K562 (cell line): ENCODE measurements at regions not wholly inside any gene's neighbourhood (a gene's known extent, or its start where the extent isn't known, plus 50 kb on each side); places are given as distances from the start of the nearest gene placed in this dataset.

Source experiments
- ATAC-seq: fragments of 200-7000 bp; cut with Tn5 transposase; 3 replicates; pipeline ENCODE4 v1.9.1; 2020; ENCODE audit warnings: moderate library complexity
- BruUV-seq: library from RNA; stranded (reverse); fragments of 400-500 nt; replicated peaks from 2 replicates; lab custom pipeline; 2021; lab: Mats Ljungman, UMichigan
- CTCF ChIA-PET: fragments of 300-600 bp; formaldehyde crosslinking; extraction: SDS; loops from one replicate; lab custom pipeline; 2021; ENCODE audit warnings: low intra/inter-chr PET ratio; lab: Yijun Ruan, JAX
- POLR2A ChIA-PET: fragments of 300-600, 350-650 bp; sonication (Branson Sonifier 250); formaldehyde crosslinking; extraction: SDS; loops from one replicate; lab custom pipeline; 2021; ENCODE audit warnings: antibody characterized with exemption, inconsistent platforms; lab: Yijun Ruan, JAX
- DNase-seq, 4 experiments: peaks; one replicate each; pipeline versions ENCODE4 v3.0.0 to v3.0.0-alpha.2; 2011 to 2018; ENCODE audit warnings: low spot score in 3 of 4, mixed read lengths in 3 of 4; ENCODE audit errors: extremely low read depth in 1 of 4
- FAIRE-seq: peaks from 2 replicates; lab custom pipeline; 2011; peaks lifted over from hg19 to GRCh38; lab: Jason Lieb, UNC
- H2AFZ ChIP-seq: 2 replicates; pipeline ENCODE4 v1.6.0; 2011; ENCODE audit warnings: low read depth, low read length, control low read depth, inconsistent platforms
- H3K27ac ChIP-seq: fragments of 200-600 bp; 3 replicates; pipeline ENCODE4 v1.8.0; 2011; ENCODE audit warnings: low read depth, mild to moderate bottlenecking, control low read depth, inconsistent platforms, low read length, moderate library complexity, mixed read lengths; ENCODE audit errors: extremely low read depth
- H3K27me3 ChIP-seq, 2 experiments: fragments of 300-600 bp in 1 of 2; 2 replicates in 1 of 2; 3 replicates in 1 of 2; pipeline versions ENCODE4 v1.6.0 to v1.8.0; 2011; ENCODE audit warnings: inconsistent platforms in 2 of 2, low read length in 2 of 2, mild to moderate bottlenecking in 1 of 2, mixed read lengths in 1 of 2, moderate library complexity in 1 of 2; ENCODE audit not compliant: control insufficient read depth in 2 of 2, insufficient read depth in 2 of 2
- H3K36me3 ChIP-seq: fragments of 300-600 bp; 3 replicates; pipeline ENCODE4 v1.8.0; 2011; ENCODE audit warnings: mild to moderate bottlenecking, low read length, inconsistent platforms; ENCODE audit not compliant: control insufficient read depth, insufficient read depth
- H3K4me1 ChIP-seq, 2 experiments: fragments of 200-600 bp in 1 of 2; replicated peaks in 1 of 2; 2 replicates in 1 of 2; 3 replicates in 1 of 2; pipeline versions ENCODE4 v1.5.1 to v1.8.0; 2011; ENCODE audit warnings: inconsistent platforms in 2 of 2, low read length in 2 of 2, mild to moderate bottlenecking in 1 of 2, mixed read lengths in 1 of 2, moderate library complexity in 1 of 2; ENCODE audit not compliant: control insufficient read depth in 2 of 2, insufficient read depth in 2 of 2
- H3K4me2 ChIP-seq: 2 replicates; pipeline ENCODE4 v1.6.1; 2011; ENCODE audit warnings: low read length, control low read depth, inconsistent platforms, mixed read lengths; ENCODE audit not compliant: insufficient read depth
- H3K4me3 ChIP-seq: fragments of 200-600 bp; sonication (generic), shearing (Covaris generic); 2 replicates; pipeline ENCODE4 v1.5.1; 2016; ENCODE audit warnings: control low read depth, inconsistent platforms
- H3K79me2 ChIP-seq: fragments of 200-600 bp; 3 replicates; pipeline ENCODE4 v1.8.0; 2011; ENCODE audit warnings: low read length, inconsistent platforms; ENCODE audit not compliant: control insufficient read depth, insufficient read depth
- H3K9ac ChIP-seq, 2 experiments: 2 replicates each; pipeline versions ENCODE4 v1.6.0 to v1.6.1; 2011; ENCODE audit warnings: low read depth in 2 of 2, low read length in 2 of 2, control low read depth in 1 of 2, inconsistent platforms in 1 of 2, mild to moderate bottlenecking in 1 of 2, mixed read lengths in 1 of 2; ENCODE audit not compliant: insufficient read depth in 1 of 2
- H3K9me1 ChIP-seq: one replicate; pipeline ENCODE4 v1.6.0; 2011; ENCODE audit warnings: inconsistent platforms, mild to moderate bottlenecking, low read length, moderate library complexity; ENCODE audit not compliant: control insufficient read depth, insufficient read depth
- H3K9me3 ChIP-seq: replicated peaks from 2 replicates; pipeline ENCODE4 v1.5.1; 2011; ENCODE audit warnings: low read depth, low read length, inconsistent platforms; ENCODE audit not compliant: control insufficient read depth, insufficient read depth
- H4K20me1 ChIP-seq: replicated peaks from 2 replicates; pipeline ENCODE4 v1.6.1; 2011; ENCODE audit warnings: low read length, inconsistent platforms, mixed read lengths; ENCODE audit not compliant: control insufficient read depth, insufficient read depth
- BCL6 ChIP-seq: fragments of 250-450 bp; sonication (Bioruptor Pico); IDR thresholded peaks from 2 replicates; pipeline ENCODE4 v1.4.0; 2020
- EHMT2 ChIP-seq: fragments of 450-650 bp; IDR thresholded peaks from 2 replicates; pipeline ENCODE4 v1.6.1; 2018; ENCODE audit warnings: antibody characterized with exemption
- EP300 ChIP-seq: IDR thresholded peaks from 2 replicates; pipeline ENCODE4 v1.6.1; 2012; ENCODE audit warnings: low read length, improper control_type of control experiment
- FOXK1 ChIP-seq: sonication (generic); formaldehyde crosslinking; IDR thresholded peaks from 2 replicates; pipeline ENCODE4 v1.8.0; 2022; ENCODE audit warnings: missing genetic modification reagents, mild to moderate bottlenecking, borderline replicate concordance
- FOXK2 ChIP-seq, 2 experiments: fragments of 450-650 bp; IDR thresholded peaks in 1 of 2; conservative IDR thresholded peaks in 1 of 2; 2 replicates each; pipeline ENCODE4 v1.6.1; 2016; ENCODE audit warnings: low read depth in 2 of 2, mild to moderate bottlenecking in 1 of 2
- GTF2E2 ChIP-seq: fragments of 200-800 bp; sonication (Bioruptor generic); IDR thresholded peaks from 2 replicates; pipeline ENCODE4 v1.6.1; 2016; ENCODE audit warnings: missing genetic modification characterization, missing compliant biosample characterization
- HMGN3 ChIP-seq: IDR thresholded peaks from 2 replicates; pipeline ENCODE4 v1.6.1; 2011; ENCODE audit warnings: borderline replicate concordance, low read depth, mild to moderate bottlenecking, mixed read lengths, low read length; ENCODE audit not compliant: insufficient read length; ENCODE audit errors: extremely low read depth
- HNRNPK ChIP-seq: fragments of 200-400 bp; formaldehyde crosslinking; IDR thresholded peaks from one replicate; pipeline ENCODE4 v1.6.1; 2018; ENCODE audit warnings: mild to moderate bottlenecking, low read depth, low read length; ENCODE audit not compliant: poor library complexity, severe bottlenecking
- KDM2B ChIP-seq: fragments of 250-450 bp; sonication (Bioruptor Pico); IDR thresholded peaks from 2 replicates; pipeline ENCODE4 v1.8.0; 2021; ENCODE audit warnings: mild to moderate bottlenecking, moderate library complexity
- NR1H2 ChIP-seq: sonication (generic); formaldehyde crosslinking; IDR thresholded peaks from 2 replicates; pipeline ENCODE4 v1.4.0; 2020; ENCODE audit warnings: mild to moderate bottlenecking, missing genetic modification reagents
- NR2C2 ChIP-seq, 2 experiments: fragments of 200-800 bp in 1 of 2; sonication (Bioruptor generic) in 1 of 2; sonication (generic) in 1 of 2; formaldehyde crosslinking in 1 of 2; IDR thresholded peaks; 2 replicates each; pipeline versions ENCODE4 v1.6.1 to v1.8.0; 2016 to 2022; ENCODE audit warnings: mild to moderate bottlenecking in 1 of 2, missing compliant biosample characterization in 1 of 2, missing genetic modification characterization in 1 of 2, missing genetic modification reagents in 1 of 2
- RHOXF2B ChIP-seq: fragments of 250-450 bp; sonication (Bioruptor Pico); conservative IDR thresholded peaks from 2 replicates; pipeline ENCODE4 v1.5.1; 2021
- SMAD3 ChIP-seq: fragments of 450-650 bp; formaldehyde crosslinking; conservative IDR thresholded peaks from 2 replicates; pipeline ENCODE4 v1.4.0; 2020; ENCODE audit warnings: mild to moderate bottlenecking
- SREBF2 ChIP-seq: sonication (generic); formaldehyde crosslinking; IDR thresholded peaks from 2 replicates; pipeline ENCODE4 v1.4.0; 2020; ENCODE audit warnings: mild to moderate bottlenecking, missing genetic modification reagents
- TBL1XR1 ChIP-seq, 2 experiments: IDR thresholded peaks; 2 replicates each; pipeline ENCODE4 v1.6.1; 2012; ENCODE audit warnings: improper control_type of control experiment in 2 of 2, low read length in 2 of 2, mild to moderate bottlenecking in 1 of 2
- ZKSCAN1 ChIP-seq: fragments of 150-350 bp; IDR thresholded peaks from 2 replicates; pipeline ENCODE4 v1.6.1; 2016; ENCODE audit warnings: low read depth, low read length
- ZNF175 ChIP-seq: fragments of 200-800 bp; sonication (Bioruptor generic); IDR thresholded peaks from 2 replicates; pipeline ENCODE4 v1.6.1; 2016; ENCODE audit warnings: low read depth, mild to moderate bottlenecking, missing genetic modification characterization, missing compliant biosample characterization
- ZNF717 ChIP-seq: fragments of 250-450 bp; sonication (Bioruptor Pico); IDR thresholded peaks from 2 replicates; pipeline ENCODE4 v1.5.0; 2021
- WGBS: fragments of 100-300 bp; shearing (Covaris generic); methylation state at CpG from one replicate; pipeline ENCODE4 v1.1.6; 2016; ENCODE audit warnings: low coverage, mixed read lengths; ENCODE audit not compliant: insufficient coverage; ENCODE audit errors: missing lambda C conversion rate; 5-methylcytosine and 5-hydroxymethylcytosine counted together
- in situ Hi-C: fragments of 300-500 bp; cut with MboI; formaldehyde crosslinking; loops from 4 replicates; pipeline ENCODE4 v1.15.0; 2018; ENCODE audit warnings: inconsistent platforms, mixed read lengths
- intact Hi-C: fragments of 100-400 bp; cut with micrococcal nuclease; formaldehyde crosslinking; loops from 2 replicates; pipeline ENCODE4 v1.14.2; 2022
- TF ChIP-seq, protein P1 (sequence below): fragments of 250-450 bp; sonication (Bioruptor Pico); IDR thresholded peaks from 2 replicates; pipeline ENCODE4 v1.4.0; 2020

DNA sequence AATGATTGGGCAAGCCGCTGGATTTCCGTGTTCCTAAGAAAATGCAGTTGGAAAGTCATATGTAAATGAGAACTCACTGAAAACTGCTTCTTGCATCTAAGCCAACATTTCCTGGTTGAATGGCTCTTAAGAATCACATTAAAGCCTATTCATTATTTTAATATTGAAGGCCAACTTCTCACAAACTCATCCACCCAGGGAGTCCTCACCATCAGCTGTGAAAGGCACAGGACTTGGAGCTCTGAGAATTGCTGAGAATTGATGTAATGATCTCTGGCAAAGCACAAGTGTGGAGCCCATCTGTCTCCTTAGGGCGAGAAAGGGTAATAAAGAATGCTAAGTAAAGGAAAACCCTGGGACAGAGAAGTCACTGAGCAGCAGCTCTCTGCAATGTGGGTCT, 55.9 kb upstream of the APCDD1 start:
- BruUV-seq: no TSS peak
- no peak overlapping the region for H3K4me2 ChIP-seq
- H3K36me3 ChIP-seq: no peaks in the 10 kb centered on the region
- ATAC-seq: no peak
- H2AFZ ChIP-seq: no peak overlapping the region
- no peaks in the 10 kb centered on the region for H3K79me2 ChIP-seq
- no peak for FAIRE-seq
- H3K9ac ChIP-seq: no peak overlapping the region
- CTCF ChIA-PET: no interaction called here
- no peak for DNase-seq
- POLR2A ChIA-PET: interaction anchor here (0.6 kb wide), 1 partner anchor 116 kb away, joined by 3 read pairs; no protein-coding TSS in a partner anchor
- no peaks in the 10 kb centered on the region for H3K9me1 ChIP-seq
- WGBS: 0% methylated on average over 3 of the region's 3 CpGs
- no peaks in the 10 kb centered on the region for H4K20me1 ChIP-seq
- peaks cover 11 to 16% of the 10 kb centered on the region in 2 experiments; a peak in 4 of 5 replicates for H3K27me3 ChIP-seq
- H3K4me1 ChIP-seq: no peaks in the 10 kb centered on the region
- intact Hi-C loops: no loop called here
- H3K4me3 ChIP-seq: no peak overlapping the region
- H3K9me3 ChIP-seq: no peaks in the 10 kb centered on the region
- TF ChIP-seq HMGN3 (no peak), ZKSCAN1 (no peak), TBL1XR1 (IDR thresholded peaks at IDR 0.05; ENCODE audit: low read length in 2 of 2) (no peak), EP300 (no peak), ZNF175 (no peak), GTF2E2 (no peak), EHMT2 (no peak), SMAD3 (CRISPR knock-in tag) (no peak), RHOXF2B (CRISPR knock-in tag) (no peak), ZNF717 (CRISPR knock-in tag) (no peak), SREBF2 (CRISPR knock-in tag) (no peak), FOXK1 (no peak), HNRNPK (no peak), NR1H2 (no peak), FOXK2 (conservative IDR thresholded peaks at IDR 0.05 in 1 of 2, IDR thresholded peaks at IDR 0.05 in 1 of 2; ENCODE audit: low read depth in 2 of 2) (no peak), KDM2B (CRISPR knock-in tag) (no peak), NR2C2 (CRISPR knock-in tag; IDR thresholded peaks at IDR 0.05) (no peak), NR2C2 (tag; IDR thresholded peaks at IDR 0.05) (no peak), BCL6 (no peak)
- TF ChIP-seq, protein P1, sequence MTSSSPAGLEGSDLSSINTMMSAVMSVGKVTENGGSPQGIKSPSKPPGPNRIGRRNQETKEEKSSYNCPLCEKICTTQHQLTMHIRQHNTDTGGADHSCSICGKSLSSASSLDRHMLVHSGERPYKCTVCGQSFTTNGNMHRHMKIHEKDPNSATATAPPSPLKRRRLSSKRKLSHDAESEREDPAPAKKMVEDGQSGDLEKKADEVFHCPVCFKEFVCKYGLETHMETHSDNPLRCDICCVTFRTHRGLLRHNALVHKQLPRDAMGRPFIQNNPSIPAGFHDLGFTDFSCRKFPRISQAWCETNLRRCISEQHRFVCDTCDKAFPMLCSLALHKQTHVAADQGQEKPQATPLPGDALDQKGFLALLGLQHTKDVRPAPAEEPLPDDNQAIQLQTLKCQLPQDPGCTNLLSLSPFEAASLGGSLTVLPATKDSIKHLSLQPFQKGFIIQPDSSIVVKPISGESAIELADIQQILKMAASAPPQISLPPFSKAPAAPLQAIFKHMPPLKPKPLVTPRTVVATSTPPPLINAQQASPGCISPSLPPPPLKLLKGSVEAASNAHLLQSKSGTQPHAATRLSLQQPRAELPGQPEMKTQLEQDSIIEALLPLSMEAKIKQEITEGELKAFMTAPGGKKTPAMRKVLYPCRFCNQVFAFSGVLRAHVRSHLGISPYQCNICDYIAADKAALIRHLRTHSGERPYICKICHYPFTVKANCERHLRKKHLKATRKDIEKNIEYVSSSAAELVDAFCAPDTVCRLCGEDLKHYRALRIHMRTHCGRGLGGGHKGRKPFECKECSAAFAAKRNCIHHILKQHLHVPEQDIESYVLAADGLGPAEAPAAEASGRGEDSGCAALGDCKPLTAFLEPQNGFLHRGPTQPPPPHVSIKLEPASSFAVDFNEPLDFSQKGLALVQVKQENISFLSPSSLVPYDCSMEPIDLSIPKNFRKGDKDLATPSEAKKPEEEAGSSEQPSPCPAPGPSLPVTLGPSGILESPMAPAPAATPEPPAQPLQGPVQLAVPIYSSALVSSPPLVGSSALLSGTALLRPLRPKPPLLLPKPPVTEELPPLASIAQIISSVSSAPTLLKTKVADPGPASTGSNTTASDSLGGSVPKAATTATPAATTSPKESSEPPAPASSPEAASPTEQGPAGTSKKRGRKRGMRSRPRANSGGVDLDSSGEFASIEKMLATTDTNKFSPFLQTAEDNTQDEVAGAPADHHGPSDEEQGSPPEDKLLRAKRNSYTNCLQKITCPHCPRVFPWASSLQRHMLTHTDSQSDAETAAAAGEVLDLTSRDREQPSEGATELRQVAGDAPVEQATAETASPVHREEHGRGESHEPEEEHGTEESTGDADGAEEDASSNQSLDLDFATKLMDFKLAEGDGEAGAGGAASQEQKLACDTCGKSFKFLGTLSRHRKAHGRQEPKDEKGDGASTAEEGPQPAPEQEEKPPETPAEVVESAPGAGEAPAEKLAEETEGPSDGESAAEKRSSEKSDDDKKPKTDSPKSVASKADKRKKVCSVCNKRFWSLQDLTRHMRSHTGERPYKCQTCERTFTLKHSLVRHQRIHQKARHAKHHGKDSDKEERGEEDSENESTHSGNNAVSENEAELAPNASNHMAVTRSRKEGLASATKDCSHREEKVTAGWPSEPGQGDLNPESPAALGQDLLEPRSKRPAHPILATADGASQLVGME (CRISPR knock-in tag): no peak
- H3K27ac ChIP-seq: no peak overlapping the region
- in situ Hi-C loops: no loop called here
